NCI-H748 (cell line): ENCODE measurements at regions not wholly inside any gene's neighbourhood (a gene's known extent, or its start where the extent isn't known, plus 50 kb on each side); places are given as distances from the start of the nearest gene placed in this dataset.

ENCODE experiments used
- DNase-seq: peaks from one replicate; lab custom pipeline; 2025; ENCODE audit not compliant: unreplicated experiment; lab: John Stamatoyannopoulos, UW

DNA sequence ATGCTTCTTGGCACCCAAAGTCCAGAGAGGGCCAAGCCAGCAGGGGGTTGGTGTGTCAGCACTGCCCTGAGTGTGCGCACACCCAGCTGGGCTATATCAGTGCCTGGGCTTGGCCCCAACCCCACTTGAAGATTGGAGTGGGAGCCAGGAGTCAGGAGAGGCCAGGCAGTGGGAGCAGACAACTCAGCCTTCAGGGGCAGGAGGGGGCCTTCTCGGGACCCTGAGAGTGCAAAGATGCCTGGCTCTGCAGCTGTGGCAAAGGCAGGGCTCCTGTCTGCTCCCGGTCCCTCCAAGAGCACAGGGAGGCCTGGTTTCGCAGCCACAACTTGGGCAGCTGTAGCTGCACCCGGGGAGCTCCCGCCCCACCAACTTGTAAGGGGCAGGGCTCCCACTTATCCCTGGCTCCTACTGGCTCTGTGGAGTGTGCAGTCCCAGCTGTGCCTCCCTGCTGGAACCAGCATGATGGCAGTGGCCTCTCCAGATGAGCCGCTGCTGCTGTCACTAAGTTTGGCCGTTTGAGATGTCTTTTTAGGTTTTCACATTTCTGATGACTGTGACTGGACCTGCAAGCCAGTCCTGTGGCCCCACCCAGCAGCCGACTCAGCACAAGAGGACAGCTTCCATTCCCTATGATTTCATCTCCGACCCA lies 148.8 kb upstream of the HS6ST1 start:
- DNase-seq, result no peak

DNA sequence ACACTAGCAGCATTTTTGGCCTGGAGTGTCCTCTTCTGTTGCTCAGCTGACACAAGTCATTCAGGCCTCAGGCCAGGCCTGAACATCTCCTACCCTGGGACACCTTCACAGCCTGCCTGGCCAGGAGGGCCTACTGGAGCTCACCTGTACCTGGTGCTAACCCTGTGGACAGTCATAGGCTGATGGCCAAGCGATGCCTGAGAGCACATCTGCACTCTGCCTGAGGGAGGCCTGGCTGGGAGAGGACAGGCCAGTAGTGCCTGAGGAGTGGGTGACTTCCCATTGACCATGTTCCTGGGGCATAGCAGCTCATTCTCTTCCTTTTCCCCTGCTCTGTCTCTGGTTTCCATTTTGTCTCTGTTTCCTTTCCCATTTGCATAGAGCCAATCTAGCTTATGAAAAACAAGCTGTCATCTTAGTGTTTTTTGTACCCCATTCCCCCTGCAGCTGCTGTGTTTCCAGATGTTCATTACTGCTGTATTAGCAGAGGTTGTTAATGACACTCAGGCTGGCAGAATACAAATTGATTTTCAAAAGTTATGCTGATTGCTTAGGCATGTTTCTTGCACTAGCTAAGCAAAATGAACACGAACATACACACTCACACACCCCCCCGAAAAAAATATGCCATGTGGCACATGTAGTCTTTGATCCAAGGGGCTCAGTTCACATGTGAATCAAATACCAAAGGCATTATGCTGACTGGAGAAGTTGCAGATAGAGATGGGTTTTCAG lies 149.7 kb upstream of the HS6ST1 start:
- DNase-seq, result no peak

DNA sequence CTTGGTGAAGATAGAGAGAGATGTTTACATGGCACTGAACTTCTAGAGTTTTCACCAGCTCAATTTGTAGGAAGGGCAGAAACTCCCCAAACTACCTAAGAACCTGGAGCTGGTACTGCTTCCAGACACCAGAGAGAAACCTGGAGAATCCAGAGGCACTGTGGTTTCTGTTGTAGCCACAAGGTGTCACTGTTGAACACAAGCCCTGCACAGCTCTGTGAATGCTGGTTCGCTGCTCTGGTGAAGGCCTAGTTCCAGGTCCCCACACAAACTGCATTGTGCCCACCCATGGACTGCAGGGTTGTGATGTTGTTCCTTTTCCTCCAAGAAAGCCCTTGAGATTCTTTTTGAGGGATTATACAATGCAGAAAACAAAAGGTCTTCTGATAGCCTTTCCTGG lies 150.5 kb upstream of the HS6ST1 start:
- DNase-seq, result no peak

- no peak for DNase-seq
Measured at GRCh38 chr2:128469875-128470274, 151.2 kb upstream of the HS6ST1 start.

GRCh38 chr2:128472789-128473174 lies 154.1 kb upstream of the HS6ST1 start:
- DNase-seq, result no peak

- DNase-seq, result no peak
Measured at GRCh38 chr2:128473175-128474035, 154.7 kb upstream of the HS6ST1 start.

- DNase-seq, result no peak
Measured at GRCh38 chr2:128474036-128474955, 155.6 kb upstream of the HS6ST1 start.

DNA sequence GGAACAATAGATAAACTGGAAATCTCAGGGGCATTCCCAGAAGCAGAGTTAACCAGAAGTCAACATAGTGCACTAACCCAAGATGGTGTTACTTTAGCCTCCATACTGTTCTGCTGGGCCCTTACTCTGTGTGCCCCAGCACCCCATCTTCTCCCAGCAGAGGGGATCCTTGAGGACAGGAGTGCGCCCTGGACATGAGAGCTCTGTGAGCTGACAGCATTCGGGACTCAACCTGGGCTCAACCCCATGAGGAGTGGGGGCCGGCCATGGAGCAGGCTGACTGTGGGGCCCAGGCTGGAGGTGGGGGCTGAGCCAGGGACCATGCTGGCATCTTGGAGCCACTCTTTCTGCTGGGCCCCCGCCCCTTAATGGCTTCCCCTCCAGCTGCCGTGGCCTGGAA lies 156.3 kb upstream of the HS6ST1 start:
- DNase-seq, result no peak

- DNase-seq, result no peak
Measured at GRCh38 chr2:128475427-128476211, 157.0 kb upstream of the HS6ST1 start.

GRCh38 chr2:128477026-128477820 lies 158.6 kb upstream of the HS6ST1 start:
- DNase-seq, result no peak

DNA sequence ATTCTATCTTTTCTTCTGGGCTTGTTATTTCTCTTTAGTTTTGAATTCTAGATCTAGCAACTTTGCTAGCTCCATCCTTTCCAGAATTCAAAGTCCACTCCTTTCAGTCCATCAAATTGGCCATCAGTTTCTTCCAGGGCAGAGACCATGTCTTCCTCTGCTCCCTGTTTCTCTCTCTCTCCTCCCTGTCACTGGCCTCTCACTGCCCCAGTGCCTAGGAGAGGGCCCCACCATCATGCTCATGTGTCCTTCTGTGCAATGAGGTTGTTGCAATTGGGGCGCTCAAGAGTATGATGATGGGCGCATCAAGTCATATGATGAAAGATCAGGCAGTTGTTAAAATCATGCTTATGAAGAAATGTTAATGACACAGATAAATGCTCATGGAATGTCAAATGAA lies 159.2 kb upstream of the HS6ST1 start:
- DNase-seq, result no peak

- no peak for DNase-seq
Measured at GRCh38 chr2:128485761-128486639, 167.3 kb upstream of the HS6ST1 start.

- no peak for DNase-seq
Measured at GRCh38 chr2:128486640-128487375, 168.1 kb upstream of the HS6ST1 start.

DNA sequence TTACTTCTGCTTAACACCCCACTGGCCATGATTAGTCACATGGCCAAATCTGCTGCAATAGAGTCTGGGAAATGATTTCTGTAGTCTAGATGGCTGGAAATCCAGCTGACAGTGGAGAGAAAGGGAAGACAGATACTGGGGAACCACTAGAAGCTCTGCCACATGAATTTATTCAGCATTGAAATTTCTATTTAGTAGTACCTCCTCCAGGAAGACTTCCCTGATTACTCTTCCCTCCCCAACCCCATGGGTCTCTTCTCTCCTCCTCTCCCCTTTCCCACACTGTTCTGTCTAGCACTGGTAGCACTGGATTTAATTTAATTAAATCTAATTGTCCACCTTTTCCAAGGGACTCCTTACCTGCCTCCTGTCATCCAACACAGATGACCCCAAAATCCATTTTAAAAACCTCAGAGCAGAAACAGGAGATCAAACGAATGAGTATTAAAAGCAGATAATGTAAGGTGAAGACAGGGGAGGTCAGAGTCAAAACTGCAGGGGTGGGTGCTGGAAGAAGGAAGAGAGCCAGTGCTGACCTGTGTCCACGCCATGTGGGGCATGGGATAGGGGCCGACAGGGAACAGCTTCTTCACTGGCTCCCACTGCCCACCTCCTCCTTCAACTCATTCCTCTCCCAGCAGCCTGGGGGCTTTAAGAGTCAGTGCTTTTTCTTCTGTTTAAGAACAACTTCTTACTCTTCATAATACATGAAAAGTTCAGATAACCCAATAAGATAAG lies 169.2 kb upstream of the HS6ST1 start:
- DNase-seq, result no peak

DNA sequence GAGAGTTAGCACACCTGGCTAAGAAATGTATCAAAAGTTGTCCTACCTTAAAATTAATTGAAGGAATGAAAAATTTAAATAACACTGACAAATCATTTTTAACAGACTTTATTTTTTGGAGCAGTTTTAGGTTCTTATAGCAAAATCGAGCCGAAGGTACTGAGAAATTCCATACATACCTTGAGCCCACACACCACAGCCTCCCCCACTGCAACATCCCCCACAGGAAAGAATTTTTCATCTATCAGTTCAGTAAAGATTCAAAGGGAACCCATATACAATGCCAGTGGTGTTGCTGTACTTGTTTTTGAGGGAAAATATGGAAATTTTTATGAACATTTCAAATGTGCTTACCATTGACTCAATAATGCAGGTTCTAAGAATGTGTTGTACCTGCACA lies 169.8 kb upstream of the HS6ST1 start:
- no peak for DNase-seq

DNA sequence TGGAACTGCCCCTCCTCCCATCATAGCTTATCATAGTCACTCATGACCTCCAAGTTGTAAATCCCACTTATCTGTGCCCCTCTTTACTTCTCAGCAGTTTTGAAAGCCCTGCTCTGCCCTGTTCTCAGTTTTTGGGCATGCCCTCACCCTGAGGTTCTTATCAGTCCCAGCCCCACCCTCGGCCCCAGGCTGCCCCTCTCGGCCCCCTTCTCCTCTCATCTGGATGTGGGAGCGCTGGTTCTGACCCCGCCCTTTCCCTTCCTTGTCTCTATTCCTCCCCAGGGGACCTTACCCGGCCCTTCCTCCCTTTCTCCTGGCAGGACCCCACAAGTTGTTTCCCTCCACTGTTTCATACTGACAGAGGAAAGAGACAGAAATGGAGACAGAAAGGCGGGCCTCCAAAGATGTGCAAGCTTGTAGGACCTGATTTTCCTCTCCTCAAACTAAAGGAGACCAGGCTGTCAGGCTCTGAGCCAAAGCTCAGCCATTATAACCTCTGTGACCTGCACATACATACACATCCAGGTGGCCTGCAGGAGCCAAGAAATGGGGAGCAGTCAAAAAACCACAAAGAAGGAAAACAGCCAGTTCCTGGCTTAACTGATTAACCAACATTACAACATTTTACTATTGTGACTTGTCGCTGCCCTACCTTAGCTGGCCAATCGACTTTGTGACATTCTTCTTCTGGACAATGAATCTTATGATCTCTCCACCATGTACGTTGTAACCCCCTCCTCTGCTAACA lies 171.0 kb upstream of the HS6ST1 start:
- DNase-seq, result no peak
